GM18909 (cell line): ENCODE measurements at regions not wholly inside any gene's neighbourhood (a gene's known extent, or its start where the extent isn't known, plus 50 kb on each side); places are given as distances from the start of the nearest gene placed in this dataset.
"Not testable (repeated sequence)": the region's sequence is repeated elsewhere in the genome, so short reads cannot be mapped to it uniquely, and the experiment has no call there.

Experiments used
- ATAC-seq: cut with Tn5 transposase; IDR thresholded peaks from one replicate; pipeline ENCODE4 v1.9.1; 2021; ENCODE audit warnings: mild to moderate bottlenecking; ENCODE audit not compliant: unreplicated experiment, poor library complexity

DNA sequence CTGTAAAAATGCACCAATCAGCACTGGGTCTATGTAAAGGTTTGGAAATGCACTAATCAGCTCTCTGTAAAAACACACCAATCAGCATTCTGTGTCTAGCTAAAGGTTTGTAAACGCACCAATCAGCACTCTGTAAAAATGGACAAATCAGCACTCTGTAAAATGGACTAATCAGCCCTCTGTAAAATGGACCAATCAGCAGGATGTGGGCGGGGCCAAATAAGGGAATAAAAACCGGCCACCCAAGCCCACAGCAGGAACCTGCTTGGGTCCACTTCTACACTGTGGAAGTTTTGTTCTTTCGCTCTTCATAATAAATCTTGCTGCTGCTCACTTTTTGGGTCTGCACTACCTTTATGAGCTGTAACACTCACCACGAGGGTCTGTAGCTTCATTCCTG, 101.0 kb downstream of the SMC2 start:
- not testable (repeated sequence) for ATAC-seq

DNA sequence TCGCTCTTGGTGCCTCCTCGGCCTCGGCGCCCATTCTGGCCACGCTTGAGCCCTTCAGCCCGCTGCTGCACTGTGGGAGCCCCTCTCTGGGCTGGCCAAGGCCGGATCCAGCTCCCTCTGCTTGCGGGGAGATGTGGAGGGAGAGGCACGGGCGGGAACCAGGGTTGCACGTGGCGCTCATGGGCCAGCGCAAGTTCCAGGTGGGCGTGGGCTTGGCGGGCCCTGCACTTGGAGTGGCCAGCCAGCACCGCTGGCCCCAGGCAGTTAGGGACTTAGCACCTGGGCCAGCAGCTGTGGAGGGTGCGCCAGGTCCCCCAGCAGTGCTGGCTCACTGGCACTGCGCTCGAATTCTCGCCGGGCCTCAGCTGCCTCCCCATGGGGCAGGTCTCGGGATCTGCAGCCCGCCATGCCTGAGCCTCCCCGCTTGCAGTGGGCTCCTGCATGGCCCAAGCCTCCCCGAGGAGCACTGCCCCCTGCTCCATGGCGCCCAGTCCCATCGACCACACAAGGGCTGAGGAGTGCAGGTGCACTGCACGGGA, 106.4 kb downstream of the SMC2 start:
- ATAC-seq = no peak

DNA sequence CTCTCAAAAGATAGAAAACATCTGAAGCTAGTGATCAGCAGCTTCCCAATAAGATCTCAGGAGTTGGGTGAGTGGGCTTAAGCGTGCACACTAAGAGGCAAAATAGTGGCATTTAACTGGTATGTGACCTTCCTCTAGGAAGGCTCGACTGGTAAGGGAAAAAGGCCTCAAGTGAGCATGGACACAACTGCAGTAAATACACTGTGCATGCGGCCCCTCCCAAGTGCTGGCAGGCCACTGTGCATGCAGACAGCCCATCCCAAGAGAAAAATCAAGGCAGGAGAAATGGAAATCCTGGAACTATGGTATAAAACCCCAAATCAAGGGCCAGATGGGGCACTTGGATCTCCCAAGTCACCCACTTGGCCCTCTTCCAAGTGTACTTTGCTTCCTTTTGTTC, 112.7 kb downstream of the SMC2 start:
- ATAC-seq = no peak

DNA sequence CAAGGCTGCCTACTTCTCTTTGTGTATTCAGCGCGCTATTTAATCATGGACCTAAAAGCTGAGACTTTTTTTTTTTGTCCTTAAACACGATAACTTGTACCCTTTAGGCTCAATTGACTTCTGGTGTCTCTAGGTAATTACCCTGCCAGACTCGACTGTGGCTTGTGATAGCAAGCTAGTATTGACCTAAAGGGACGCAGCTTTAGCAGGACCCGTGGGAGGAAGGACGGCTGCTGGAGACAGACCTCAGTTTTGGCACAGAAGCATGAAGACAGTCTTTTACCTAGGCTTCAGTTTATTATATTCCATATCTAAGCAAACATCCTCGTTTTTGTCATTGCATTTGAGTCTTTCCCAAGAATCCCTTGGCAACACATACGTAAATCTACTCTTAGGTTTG, 115.3 kb downstream of the SMC2 start:
- no peak for ATAC-seq

DNA sequence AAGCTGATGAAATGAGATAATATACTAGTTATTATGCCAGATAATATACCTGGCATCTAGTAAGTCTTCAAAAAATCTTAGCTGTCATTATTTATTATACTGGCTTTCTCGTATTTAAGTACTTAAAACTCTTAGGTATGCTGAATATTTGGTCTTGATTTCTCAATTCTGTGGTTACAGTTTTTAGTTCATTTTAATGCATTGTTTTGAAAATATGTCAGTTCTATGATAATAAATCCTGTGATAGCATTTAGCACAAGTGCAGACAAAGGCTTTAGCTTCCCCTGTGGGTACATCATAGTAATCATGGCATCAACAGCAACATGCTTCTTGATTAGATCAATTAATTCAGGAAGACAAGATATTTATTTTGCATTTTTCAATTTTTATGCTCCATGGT, 133.0 kb downstream of the SMC2 start:
- ATAC-seq = no peak

DNA sequence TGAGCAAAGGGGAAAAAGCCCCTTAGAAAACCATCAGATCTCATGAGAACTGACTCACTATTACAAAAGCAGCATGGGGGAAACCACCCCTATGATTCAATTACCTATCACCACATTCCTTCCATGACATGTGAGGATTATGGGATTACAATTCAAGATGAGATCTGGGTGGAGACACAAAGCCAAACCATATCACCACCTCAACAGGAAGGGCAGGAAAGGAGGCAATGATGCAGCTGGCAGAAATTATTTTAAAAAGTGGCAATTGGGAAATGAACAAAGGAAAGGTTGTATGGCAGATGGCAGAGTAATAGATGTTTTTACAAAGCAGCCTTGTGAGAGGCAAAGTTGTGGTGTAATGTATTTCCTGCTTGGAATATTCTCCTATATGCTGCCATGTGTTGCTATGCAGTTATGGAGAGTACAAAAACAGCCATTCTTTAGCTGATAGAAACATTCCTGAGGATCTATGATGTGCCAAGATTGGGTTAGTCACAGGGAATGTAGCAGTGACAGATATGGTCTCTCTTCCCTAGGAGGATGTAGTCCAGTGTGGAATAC, 138.8 kb downstream of the SMC2 start:
- ATAC-seq = no peak

DNA sequence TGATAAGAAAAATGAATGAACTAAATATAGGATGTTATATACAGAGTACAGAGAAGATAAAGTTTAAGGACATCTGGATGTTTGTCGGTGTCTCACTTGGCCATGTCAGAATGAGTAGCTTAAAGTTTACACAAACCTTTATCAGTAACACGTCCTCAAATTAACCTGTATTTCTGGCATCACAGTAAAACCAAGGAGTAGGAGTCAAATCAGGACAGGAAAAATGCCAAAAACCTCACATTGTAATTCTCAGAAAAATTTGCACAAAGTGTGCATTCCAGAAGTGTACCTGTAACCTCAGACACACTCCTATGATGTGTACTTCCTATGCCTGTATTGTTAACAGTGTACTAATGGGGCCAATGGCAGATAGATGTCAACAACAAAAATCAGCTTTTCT, 139.3 kb downstream of the SMC2 start:
- no peak for ATAC-seq

DNA sequence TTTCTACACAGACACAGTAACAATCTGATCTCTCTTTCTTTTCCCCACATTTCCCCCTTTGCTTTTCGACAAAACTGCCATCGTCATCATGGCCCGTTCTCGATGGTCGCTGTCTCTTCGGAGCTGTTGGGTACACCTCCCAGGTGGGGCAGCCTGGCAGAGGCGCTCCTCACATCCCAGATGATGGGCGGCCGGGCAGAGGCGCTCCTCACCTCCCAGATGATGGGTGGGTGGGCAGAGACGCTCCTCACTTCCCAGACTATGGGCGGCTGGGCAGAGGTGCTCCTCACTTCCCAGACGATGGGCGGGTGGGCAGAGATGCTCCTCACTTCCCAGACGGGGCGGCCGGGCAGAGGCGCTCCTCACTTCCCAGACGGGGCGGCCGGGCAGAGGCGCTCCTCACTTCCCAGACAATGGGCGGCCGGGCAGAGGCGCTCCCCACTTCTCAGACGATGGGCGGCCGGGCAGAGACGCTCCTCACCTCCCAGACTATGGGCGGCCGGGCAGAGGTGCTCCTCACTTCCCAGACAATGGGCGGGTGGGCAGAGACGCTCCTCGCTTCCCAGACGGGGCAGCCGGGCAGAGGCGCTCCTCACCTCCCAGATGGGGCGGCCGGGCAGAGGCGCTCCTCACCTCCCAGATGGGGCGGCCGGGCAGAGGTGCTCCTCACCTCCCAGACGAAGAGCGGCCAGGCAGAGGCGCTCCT, 140.7 kb downstream of the SMC2 start:
- ATAC-seq = not testable (repeated sequence)

- not testable (repeated sequence) for ATAC-seq
Observed at GRCh38 chr9:104235347-104236120, 141.4 kb downstream of the SMC2 start.

DNA sequence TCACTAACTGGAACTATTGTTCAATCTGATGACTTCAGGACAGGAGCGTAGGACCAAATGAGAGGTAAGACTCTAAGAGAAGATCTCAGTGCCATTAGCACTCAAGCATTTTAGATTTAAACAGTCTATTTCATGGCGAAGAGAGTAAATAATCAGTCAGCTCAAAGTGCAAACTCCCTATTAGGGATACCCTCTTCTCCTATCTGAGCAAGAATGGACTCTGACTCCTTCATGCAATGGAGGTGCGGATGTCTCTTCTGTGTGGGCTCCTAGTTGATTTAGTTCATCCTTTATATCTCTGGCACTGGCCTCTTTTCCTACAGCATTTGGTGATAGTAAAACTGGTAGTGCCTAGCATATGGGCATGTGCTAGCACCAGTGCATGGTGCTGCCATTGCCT, 144.6 kb downstream of the SMC2 start:
- ATAC-seq = no peak

DNA sequence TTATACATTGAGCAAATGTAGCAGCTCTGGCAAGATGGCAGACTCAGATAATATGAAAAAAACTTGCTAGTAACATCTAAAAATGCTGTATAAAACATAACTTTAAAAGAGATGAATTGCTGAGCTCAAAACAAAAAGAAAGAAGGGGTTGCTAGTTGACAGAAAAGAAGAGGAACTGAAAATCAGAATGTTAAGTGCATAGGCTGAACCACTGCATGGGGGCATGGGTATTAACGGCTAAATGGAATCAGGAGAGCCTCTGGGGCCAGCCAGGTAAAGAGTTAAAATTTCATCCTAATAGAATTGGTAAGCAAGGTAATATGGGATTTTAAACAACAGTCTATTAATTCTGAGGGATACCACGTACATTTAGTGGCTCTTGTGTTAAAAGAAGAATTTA, 146.8 kb downstream of the SMC2 start:
- no peak for ATAC-seq

DNA sequence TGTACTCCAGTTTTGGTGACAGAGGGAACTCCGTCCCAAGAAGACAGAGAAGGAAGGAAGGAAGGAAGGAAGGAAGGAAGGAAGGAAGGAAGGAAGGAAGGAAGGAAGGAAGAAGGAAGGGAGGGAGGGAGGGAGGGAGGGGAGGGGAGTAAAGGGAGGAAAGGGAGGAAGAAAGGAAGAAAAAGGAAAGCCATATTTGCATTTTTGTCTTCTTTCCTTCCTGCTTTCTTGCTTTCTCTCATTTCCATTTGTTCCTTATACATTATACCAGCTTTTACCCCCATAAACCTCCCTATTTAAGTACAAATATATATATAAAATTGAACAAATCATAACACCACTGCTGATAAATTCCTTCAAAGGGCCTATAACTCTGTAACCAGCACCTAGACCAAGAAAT, 151.8 kb downstream of the SMC2 start:
- ATAC-seq = no peak

- no peak for ATAC-seq
Observed at GRCh38 chr9:104247899-104248460, 153.9 kb downstream of the SMC2 start.

DNA sequence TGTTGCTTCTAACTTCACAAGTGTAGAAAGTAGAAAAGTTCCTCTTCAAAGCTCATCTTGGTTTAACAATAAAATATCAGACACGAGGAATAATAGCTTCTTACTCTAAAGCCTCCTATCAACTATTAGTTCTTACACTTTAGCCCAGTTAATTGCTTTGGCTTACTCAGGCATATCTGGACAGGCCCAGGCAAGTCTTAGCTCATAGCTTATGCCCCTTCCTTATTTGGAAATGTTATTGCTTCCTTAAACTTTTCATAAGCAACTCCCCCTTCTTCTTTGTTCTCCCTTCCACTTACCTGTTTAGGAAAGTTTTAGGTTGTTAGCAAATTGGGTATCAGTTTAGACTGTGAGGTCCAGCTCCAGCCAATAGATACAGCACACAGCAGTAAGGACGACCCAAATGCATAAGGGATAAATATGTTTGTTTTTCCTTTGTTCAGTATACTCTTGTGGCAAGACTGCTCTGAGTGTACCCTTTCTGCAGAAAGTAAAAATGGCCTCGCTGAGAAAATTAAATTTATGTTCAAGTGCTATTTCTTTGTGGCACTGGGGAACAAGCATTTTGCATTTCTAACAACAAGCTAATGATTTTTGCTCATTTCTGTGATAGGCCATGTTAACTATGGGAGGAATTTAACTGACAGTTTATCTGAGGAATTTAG, 162.1 kb downstream of the SMC2 start:
- ATAC-seq = no peak

DNA sequence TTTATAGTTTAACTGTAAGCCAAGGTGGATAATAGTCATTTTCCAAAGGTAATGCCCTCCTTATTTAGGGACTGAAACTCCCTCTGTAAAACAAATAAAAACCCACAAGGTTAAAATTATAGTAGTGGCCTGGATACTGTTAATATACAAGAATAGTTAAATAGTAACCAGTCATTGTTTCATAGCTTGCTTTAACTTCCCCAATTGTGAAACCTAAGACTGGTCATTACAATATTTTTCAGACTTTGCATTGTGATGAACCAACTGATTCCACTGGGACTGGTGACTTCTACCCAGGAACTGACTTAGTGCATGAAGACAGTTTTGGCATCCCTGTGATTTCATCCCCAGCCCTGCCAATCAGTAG, 162.6 kb downstream of the SMC2 start:
- ATAC-seq = no peak

- no peak for ATAC-seq
Observed at GRCh38 chr9:104258296-104259011, 164.3 kb downstream of the SMC2 start.

DNA sequence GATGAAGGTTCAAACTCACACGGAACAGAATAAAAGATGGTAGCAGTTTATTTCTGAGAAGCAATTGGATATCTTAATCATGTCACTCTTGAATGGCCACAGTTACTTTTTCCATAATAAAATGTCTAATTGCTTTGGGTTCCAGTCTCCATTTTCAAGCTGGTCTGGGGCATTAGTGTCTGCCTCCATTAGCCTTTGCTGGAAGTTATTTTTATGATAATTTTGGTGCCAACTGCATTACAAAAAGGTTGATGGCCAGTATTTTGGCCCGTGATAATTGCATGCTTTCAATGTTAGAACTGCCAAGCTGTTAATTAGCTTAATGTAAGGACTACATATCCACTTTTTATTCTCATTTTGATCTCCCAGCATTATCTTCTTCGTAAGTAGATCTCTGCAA, 165.9 kb downstream of the SMC2 start:
- ATAC-seq = no peak

DNA sequence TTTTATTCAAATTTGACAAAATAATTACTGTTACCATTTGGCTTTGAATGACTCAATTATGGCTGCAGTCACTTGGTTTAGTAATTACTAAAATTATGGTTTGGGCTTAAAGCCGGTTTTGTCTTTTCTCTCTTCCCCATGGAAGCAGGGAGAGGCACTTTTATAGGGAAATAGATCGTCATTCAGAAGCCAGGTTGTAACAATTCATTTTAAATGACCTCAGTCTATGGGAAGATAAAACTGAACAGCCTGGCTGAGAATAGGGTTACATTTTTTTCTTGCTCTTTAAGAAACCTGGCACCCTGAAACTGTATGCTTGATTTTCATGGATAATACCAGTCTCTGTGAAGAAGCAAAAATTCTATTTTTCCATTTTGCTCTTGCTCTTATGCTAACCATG, 169.8 kb downstream of the SMC2 start:
- ATAC-seq = no peak

DNA sequence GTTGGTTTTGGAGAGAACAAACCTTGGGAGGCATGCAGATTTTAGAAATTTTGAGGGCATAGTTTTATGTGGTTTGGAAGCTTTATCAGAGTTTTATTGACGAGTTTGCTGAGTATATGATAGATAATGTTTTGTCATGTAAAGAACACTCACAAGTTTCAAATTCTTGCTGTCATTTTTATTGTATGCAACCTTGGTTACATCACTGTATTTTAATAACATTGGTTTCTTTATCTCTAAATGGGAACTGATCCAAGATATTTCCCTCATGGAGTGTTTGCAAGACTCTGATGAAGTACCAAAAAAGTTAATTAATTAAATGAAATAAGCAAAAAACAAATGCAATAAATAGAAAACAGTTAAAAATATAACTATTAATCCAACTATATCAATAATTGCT, 170.3 kb downstream of the SMC2 start:
- no peak for ATAC-seq

DNA sequence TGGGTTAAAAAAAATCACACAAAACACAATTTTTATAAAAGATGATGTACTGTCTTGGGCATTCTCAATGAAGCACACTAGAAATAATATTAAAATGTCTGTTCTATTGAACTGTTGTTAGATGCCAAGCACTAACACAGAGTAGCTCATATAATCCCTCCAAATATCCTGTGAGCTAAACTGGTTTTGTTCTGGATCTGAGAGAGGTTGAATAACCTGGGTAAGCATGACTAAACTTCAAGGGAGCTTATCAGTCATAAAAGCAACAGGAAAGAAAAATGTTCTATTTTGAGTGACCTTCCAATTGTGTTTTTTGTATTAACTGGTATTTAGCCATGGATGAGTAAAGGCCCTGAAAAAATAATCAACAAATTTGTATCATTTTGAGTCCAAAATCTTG, 175.3 kb downstream of the SMC2 start:
- no peak for ATAC-seq
